ENCODE measurements at regions not wholly inside any gene's neighbourhood (a gene's known extent, or its start where the extent isn't known, plus 50 kb on each side); places are given as distances from the start of the nearest gene placed in this dataset.
"Not testable (repeated sequence)": the region's sequence is repeated elsewhere in the genome, so short reads cannot be mapped to it uniquely, and the experiment has no call there.

DNA sequence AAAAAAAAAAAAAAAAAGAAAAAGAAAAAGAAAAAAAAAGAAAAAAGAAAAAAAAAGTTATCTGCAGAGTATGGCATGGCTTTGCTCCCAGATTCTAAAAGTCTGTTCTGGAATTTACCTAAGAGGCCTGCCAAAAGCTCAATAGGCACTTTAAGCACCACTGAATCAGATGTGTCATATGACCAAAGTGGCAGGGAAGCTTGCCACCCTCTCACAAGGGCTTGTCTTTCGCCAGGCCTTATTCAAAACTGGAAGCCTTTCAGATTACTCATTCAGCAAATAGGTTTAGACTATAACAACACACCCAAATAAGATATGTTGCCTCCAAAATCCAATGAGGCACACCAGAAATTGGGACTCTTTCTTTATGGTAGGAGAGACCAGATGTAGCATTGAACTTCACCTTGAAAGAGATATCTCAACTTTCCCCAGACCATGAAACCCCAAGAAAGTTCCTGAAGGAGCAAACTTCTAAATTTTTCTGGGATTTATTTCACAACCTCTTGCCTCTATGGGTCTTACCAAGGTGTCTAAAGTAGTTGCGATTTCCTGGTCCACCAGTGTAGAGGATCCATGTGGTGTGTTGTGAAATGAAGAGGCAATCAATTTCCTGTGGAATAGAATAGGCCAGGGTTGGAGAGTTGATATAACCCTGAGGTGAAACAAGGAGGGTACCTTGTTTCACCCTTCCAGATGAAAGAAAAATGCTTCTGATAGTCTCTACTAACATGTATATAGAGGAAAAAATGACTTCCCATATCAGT, 218.8 kb downstream of the DAD1 start:
- Mint-ChIP-seq H3K4me3 (ENCODE audit: unreplicated experiment) (no peak overlapping the region), H3K27ac (ENCODE audit: unreplicated experiment) (no peak overlapping the region), H3K27me3 (ENCODE audit: unreplicated experiment) (no peaks in the 10 kb centered on the region), H3K9me3 (ENCODE audit: unreplicated experiment) (no peaks in the 10 kb centered on the region), H3K4me1 (ENCODE audit: unreplicated experiment) (no peaks in the 10 kb centered on the region), H3K36me3 (ENCODE audit: low read depth, unreplicated experiment) (no peaks in the 10 kb centered on the region)
- TF ChIP-seq, protein P1, sequence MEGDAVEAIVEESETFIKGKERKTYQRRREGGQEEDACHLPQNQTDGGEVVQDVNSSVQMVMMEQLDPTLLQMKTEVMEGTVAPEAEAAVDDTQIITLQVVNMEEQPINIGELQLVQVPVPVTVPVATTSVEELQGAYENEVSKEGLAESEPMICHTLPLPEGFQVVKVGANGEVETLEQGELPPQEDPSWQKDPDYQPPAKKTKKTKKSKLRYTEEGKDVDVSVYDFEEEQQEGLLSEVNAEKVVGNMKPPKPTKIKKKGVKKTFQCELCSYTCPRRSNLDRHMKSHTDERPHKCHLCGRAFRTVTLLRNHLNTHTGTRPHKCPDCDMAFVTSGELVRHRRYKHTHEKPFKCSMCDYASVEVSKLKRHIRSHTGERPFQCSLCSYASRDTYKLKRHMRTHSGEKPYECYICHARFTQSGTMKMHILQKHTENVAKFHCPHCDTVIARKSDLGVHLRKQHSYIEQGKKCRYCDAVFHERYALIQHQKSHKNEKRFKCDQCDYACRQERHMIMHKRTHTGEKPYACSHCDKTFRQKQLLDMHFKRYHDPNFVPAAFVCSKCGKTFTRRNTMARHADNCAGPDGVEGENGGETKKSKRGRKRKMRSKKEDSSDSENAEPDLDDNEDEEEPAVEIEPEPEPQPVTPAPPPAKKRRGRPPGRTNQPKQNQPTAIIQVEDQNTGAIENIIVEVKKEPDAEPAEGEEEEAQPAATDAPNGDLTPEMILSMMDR (IDR thresholded peaks at IDR 0.05; ENCODE audit: unreplicated experiment), result no peak
- DNase-seq (ENCODE audit: low spot score), result no peak

DNA sequence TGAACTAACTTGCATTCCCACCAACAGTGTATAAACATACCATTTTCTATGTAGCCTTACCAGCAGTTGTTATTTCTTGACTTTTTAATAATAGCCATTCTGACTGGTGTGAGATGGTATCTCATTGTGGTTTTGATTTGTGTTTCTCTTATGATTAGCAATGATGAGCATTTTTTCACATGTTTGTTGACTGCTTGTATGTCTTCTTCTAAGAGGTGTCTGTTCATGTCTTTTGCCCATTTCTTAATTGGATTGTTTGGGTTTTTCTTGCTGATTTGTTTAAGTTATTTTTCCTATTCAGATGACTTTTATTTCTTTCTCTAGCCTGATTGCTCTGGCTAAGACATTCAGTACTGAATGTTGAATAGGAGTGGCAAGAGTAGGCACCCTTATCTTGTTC, 230.3 kb downstream of the DAD1 start:
- no peaks in the 10 kb centered on the region for H3K4me1 Mint-ChIP-seq (ENCODE audit: unreplicated experiment)
- TF ChIP-seq, protein P1 (IDR thresholded peaks at IDR 0.05; ENCODE audit: unreplicated experiment), result no peak
- no peaks in the 10 kb centered on the region for H3K27me3 Mint-ChIP-seq (ENCODE audit: unreplicated experiment)

DNA sequence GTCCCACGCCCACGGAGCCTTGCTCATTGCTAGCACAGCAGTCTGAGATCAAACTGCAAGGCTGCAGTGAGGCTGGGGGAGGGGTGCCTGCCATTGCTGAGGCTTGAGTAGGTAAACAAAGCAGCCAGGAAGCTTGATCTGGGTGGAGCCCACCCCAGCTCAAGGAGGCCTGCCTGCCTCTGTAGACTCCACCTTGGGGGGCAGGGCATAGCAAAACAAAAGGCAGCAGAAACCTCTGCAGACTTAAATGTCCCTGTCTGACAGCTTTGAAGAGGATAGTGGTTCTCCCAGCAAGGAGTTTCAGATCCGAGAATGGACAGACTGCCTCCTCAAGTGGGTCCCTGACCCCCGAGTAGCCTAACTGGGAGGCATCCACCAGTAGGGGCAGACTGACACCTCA, 239.7 kb downstream of the DAD1 start:
- not testable (repeated sequence) for H3K36me3 Mint-ChIP-seq (ENCODE audit: low read depth, unreplicated experiment); H3K4me3 Mint-ChIP-seq (ENCODE audit: unreplicated experiment); H3K27me3 Mint-ChIP-seq (ENCODE audit: unreplicated experiment); H3K4me1 Mint-ChIP-seq (ENCODE audit: unreplicated experiment); DNase-seq (ENCODE audit: low spot score); H3K9me3 Mint-ChIP-seq (ENCODE audit: unreplicated experiment); H3K27ac Mint-ChIP-seq (ENCODE audit: unreplicated experiment)

More for the DNA sequence above, 230.3 kb downstream of the DAD1 start:
- H3K9me3 Mint-ChIP-seq (ENCODE audit: unreplicated experiment), result no peaks in the 10 kb centered on the region
- H3K36me3 Mint-ChIP-seq (ENCODE audit: low read depth, unreplicated experiment), result no peaks in the 10 kb centered on the region
- H3K4me3 Mint-ChIP-seq (ENCODE audit: unreplicated experiment), result no peak overlapping the region
- no peak for DNase-seq (ENCODE audit: low spot score)
- H3K27ac Mint-ChIP-seq (ENCODE audit: unreplicated experiment), result no peak overlapping the region

DNA sequence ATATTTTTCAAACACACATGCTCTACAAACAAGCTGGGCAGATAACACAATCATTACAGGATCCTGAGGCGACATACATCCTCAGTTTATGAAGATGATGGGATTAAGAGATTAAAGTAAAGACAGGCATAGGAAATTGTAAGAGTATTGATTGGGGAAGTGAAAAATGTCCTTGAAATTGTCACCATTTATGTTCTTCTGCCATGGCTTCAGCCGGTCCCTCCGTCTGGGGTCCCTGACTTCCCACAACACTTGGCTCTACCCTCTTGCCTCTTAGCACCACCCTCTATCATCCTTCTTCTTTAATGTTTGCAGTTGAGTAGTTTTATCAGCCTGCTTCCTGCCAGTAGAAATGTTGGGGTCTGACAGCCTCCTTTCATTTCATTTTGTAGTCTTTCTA, 244.4 kb downstream of the DAD1 start:
- Mint-ChIP-seq H3K4me3 (ENCODE audit: unreplicated experiment) (no peak overlapping the region), H3K27me3 (ENCODE audit: unreplicated experiment) (peaks cover 1% of the 10 kb centered on the region), H3K9me3 (ENCODE audit: unreplicated experiment) (peaks cover 6% of the 10 kb centered on the region), H3K36me3 (ENCODE audit: low read depth, unreplicated experiment) (peaks cover 7% of the 10 kb centered on the region), H3K4me1 (ENCODE audit: unreplicated experiment) (peaks cover 2% of the 10 kb centered on the region), H3K27ac (ENCODE audit: unreplicated experiment) (no peak overlapping the region)
- TF ChIP-seq, protein P1 (IDR thresholded peaks at IDR 0.05; ENCODE audit: unreplicated experiment), result no peak
- no peak for DNase-seq (ENCODE audit: low spot score)

DNA sequence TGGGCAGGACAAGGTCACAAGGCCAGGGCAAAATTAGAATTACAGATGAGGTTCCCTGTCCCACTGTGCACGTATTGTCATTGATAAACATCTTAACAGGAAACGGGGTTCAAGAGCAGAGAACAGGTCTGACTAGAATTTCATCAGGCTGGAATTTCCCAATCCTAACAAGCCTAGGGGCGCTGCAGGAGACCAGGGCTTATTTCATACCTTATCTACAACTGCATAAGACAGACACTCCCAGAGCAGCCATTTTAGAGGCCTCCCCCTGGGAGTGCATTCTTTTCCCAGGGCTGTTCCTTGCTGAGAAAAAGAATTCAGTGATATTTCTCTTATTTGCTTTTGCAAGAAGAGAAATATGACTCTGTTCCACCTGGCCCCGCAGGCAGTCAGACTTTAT, 244.8 kb downstream of the DAD1 start:
- H3K4me3 Mint-ChIP-seq (ENCODE audit: unreplicated experiment); H3K36me3 Mint-ChIP-seq (ENCODE audit: low read depth, unreplicated experiment); H3K27me3 Mint-ChIP-seq (ENCODE audit: unreplicated experiment); H3K4me1 Mint-ChIP-seq (ENCODE audit: unreplicated experiment); H3K27ac Mint-ChIP-seq (ENCODE audit: unreplicated experiment); H3K9me3 Mint-ChIP-seq (ENCODE audit: unreplicated experiment): not testable (repeated sequence)
- peak; percentile 4 for DNase-seq (ENCODE audit: low spot score)

DNA sequence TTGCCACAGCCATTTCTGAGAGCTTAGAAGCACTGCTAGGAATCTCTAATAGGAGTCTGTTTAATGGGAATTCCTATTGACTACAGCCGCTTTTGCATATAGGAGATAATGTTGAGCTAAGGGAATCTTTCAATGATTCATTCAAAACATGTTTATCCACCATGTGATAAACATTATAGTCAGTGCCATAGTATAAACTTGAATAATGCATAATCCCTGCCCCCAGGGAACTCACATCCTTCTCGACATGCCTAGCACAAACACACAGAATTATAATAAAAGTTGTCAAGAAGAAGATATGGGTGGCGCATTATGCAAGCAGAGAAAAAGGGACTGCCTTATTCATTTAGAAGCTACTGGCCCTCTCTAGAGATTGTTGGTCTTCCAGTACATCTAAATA, 248.0 kb downstream of the DAD1 start:
- no peak for DNase-seq (ENCODE audit: low spot score)

More for the DNA sequence above, 248.0 kb downstream of the DAD1 start:
- Mint-ChIP-seq H3K27ac (ENCODE audit: unreplicated experiment) (no peak overlapping the region), H3K27me3 (ENCODE audit: unreplicated experiment) (peaks cover 1% of the 10 kb centered on the region), H3K4me3 (ENCODE audit: unreplicated experiment) (no peak overlapping the region), H3K36me3 (ENCODE audit: low read depth, unreplicated experiment) (peaks cover 7% of the 10 kb centered on the region), H3K9me3 (ENCODE audit: unreplicated experiment) (peaks cover 6% of the 10 kb centered on the region), H3K4me1 (ENCODE audit: unreplicated experiment) (no peaks in the 10 kb centered on the region)
- TF ChIP-seq, protein P1 (IDR thresholded peaks at IDR 0.05; ENCODE audit: unreplicated experiment), result no peak
